GM12892 (cell line): ENCODE measurements at regions not wholly inside any gene's neighbourhood (a gene's known extent, or its start where the extent isn't known, plus 50 kb on each side); places are given as distances from the start of the nearest gene placed in this dataset.

Source experiments
- POLR2A ChIP-seq: IDR thresholded peaks from 2 replicates; pipeline ENCODE4 v1.6.1; 2011; ENCODE audit warnings: low read depth, low read length, control low read depth
- POLR2AphosphoS5 ChIP-seq: IDR thresholded peaks from 2 replicates; pipeline ENCODE4 v1.6.1; 2011; ENCODE audit warnings: low read depth, low read length, control low read depth

GRCh38 chr4:174016251-174016650, 267.2 kb downstream of the FBXO8 start:
- TF ChIP-seq POLR2A (no peak), POLR2AphosphoS5 (no peak)
